ENCODE measurements at regions not wholly inside any gene's neighbourhood (a gene's known extent, or its start where the extent isn't known, plus 50 kb on each side); places are given as distances from the start of the nearest gene placed in this dataset.
A peak's percentile ranks its signal among the peaks of the same experiment; 100 is the strongest.

GRCh38 chr12:128140551-128140950, 126.4 kb upstream of the TMEM132C start:
- no peak for DNase-seq (ENCODE audit: low read depth)

GRCh38 chr12:128150961-128151360, 116.0 kb upstream of the TMEM132C start:
- no peak for DNase-seq (ENCODE audit: low read depth)

- DNase-seq (ENCODE audit: low read depth) = no peak
Observed at GRCh38 chr12:128155571-128155970, 111.4 kb upstream of the TMEM132C start.

- no peak for DNase-seq (ENCODE audit: low read depth)
Observed at GRCh38 chr12:128163086-128163485, 103.9 kb upstream of the TMEM132C start.

- DNase-seq (ENCODE audit: low read depth) = no peak
Observed at GRCh38 chr12:128164533-128164932, 102.4 kb upstream of the TMEM132C start.

GRCh38 chr12:128165387-128165786, 101.6 kb upstream of the TMEM132C start:
- no peak for DNase-seq (ENCODE audit: low read depth)

GRCh38 chr12:128168273-128168672, 98.7 kb upstream of the TMEM132C start:
- DNase-seq (ENCODE audit: low read depth) = no peak

- no peak for DNase-seq (ENCODE audit: low read depth)
Observed at GRCh38 chr12:128170181-128170580, 96.8 kb upstream of the TMEM132C start.

GRCh38 chr12:128178565-128178964, 88.4 kb upstream of the TMEM132C start:
- no peak for DNase-seq (ENCODE audit: low read depth)

- DNase-seq (ENCODE audit: low read depth) = peak; percentile 1
Observed at GRCh38 chr12:128178966-128179365, 88.0 kb upstream of the TMEM132C start.

GRCh38 chr12:128180166-128180565, 86.8 kb upstream of the TMEM132C start:
- no peak for DNase-seq (ENCODE audit: low read depth)

- DNase-seq (ENCODE audit: low read depth) = no peak
Observed at GRCh38 chr12:128190052-128190451, 76.9 kb upstream of the TMEM132C start.

GRCh38 chr12:128190614-128191013, 76.4 kb upstream of the TMEM132C start:
- no peak for DNase-seq (ENCODE audit: low read depth)

- DNase-seq (ENCODE audit: low read depth) = no peak
Observed at GRCh38 chr12:128191380-128191779, 75.6 kb upstream of the TMEM132C start.

GRCh38 chr12:128204711-128205110, 62.3 kb upstream of the TMEM132C start:
- no peak for DNase-seq (ENCODE audit: low read depth)

- DNase-seq (ENCODE audit: low read depth) = no peak
Observed at GRCh38 chr12:128205145-128205544, 61.8 kb upstream of the TMEM132C start.

- DNase-seq (ENCODE audit: low read depth) = no peak
Observed at GRCh38 chr12:128205758-128206157, 61.2 kb upstream of the TMEM132C start.
